ENCODE measurements at regions not wholly inside any gene's neighbourhood (a gene's known extent, or its start where the extent isn't known, plus 50 kb on each side); places are given as distances from the start of the nearest gene placed in this dataset.

GRCh38 chrX:13875572-13875971 is 58.7 kb upstream of the GPM6B start:
- no peak for TF ChIP-seq EZH2 (IDR thresholded peaks at IDR 0.05)
- no peak for TF ChIP-seq POLR2AphosphoS5 (IDR thresholded peaks at IDR 0.05; ENCODE audit: borderline replicate concordance, low read depth, low read length)
- TF ChIP-seq FOXP2 (optimal IDR thresholded peaks at IDR 0.05; ENCODE audit: control extremely low read depth, extremely low read length, insufficient read depth) = no peak
